HepG2 (cell line): ENCODE measurements at regions not wholly inside any gene's neighbourhood (a gene's known extent, or its start where the extent isn't known, plus 50 kb on each side); places are given as distances from the start of the nearest gene placed in this dataset.

Source experiments
- CTCF ChIP-seq: sonication (generic); formaldehyde crosslinking; IDR thresholded peaks from 2 replicates; pipeline ENCODE4 v1.5.0; 2020; ENCODE audit warnings: mild to moderate bottlenecking, missing genetic modification reagents, moderate library complexity
- KLF6 ChIP-seq: IDR thresholded peaks from 2 replicates; pipeline ENCODE4 v1.8.0; 2016; ENCODE audit warnings: missing biosample characterization, missing genetic modification reagents
- MAFK ChIP-seq, 2 experiments: IDR thresholded peaks in 1 of 2; conservative IDR thresholded peaks in 1 of 2; 2 replicates each; pipeline ENCODE4 v1.6.1; 2011; ENCODE audit warnings: improper control_type of control experiment in 2 of 2, low read length in 2 of 2
- MYC ChIP-seq: sonication (generic); formaldehyde crosslinking; IDR thresholded peaks from 2 replicates; pipeline ENCODE4 v1.9.0; 2021; ENCODE audit warnings: missing genetic modification reagents, borderline replicate concordance
- POLR2A ChIP-seq, 2 experiments: IDR thresholded peaks; 2 replicates each; pipeline ENCODE4 v1.6.1; 2011; ENCODE audit warnings: low read depth in 2 of 2, low read length in 2 of 2, mild to moderate bottlenecking in 1 of 2, moderate library complexity in 1 of 2; ENCODE audit not compliant: insufficient read depth in 1 of 2
- RAD21 ChIP-seq: fragments of 450-650 bp; formaldehyde crosslinking; IDR thresholded peaks from 2 replicates; pipeline ENCODE4 v1.5.0; 2020; ENCODE audit warnings: mild to moderate bottlenecking
- XBP1 ChIP-seq: sonication (generic); formaldehyde crosslinking; IDR thresholded peaks from 2 replicates; pipeline ENCODE4 v1.5.0; 2020; ENCODE audit warnings: missing genetic modification reagents
- XRCC5 ChIP-seq: fragments of 200-400 bp; formaldehyde crosslinking; optimal IDR thresholded peaks from 2 replicates; pipeline ENCODE3; 2017; ENCODE audit warnings: mild to moderate bottlenecking, low read length
- ZFP36 ChIP-seq: fragments of 150-350 bp; IDR thresholded peaks from 2 replicates; pipeline ENCODE4 v1.6.1; 2018; ENCODE audit warnings: borderline replicate concordance, low read length, low read depth; ENCODE audit not compliant: partially characterized antibody
- ZNF3 ChIP-seq: IDR thresholded peaks from 2 replicates; pipeline ENCODE4 v1.7.0; 2017; ENCODE audit warnings: inconsistent platforms
- ZNF552 ChIP-seq: sonication (generic); formaldehyde crosslinking; IDR thresholded peaks from 2 replicates; pipeline ENCODE4 v1.9.0; 2022; ENCODE audit warnings: missing genetic modification reagents, mild to moderate bottlenecking, borderline replicate concordance
- TF ChIP-seq, protein P1 (sequence below): sonication (generic); formaldehyde crosslinking; IDR thresholded peaks from 2 replicates; pipeline ENCODE4 v1.8.1; 2023; ENCODE audit warnings: mild to moderate bottlenecking, moderate library complexity, missing genetic modification reagents
- TF ChIP-seq, protein P2 (sequence below): sonication (generic); formaldehyde crosslinking; IDR thresholded peaks from 2 replicates; pipeline ENCODE4 v1.8.0; 2022; ENCODE audit warnings: mild to moderate bottlenecking, missing genetic modification reagents; ENCODE audit not compliant: insufficient replicate concordance

GRCh38 chr5:2186472-2187015, 303.8 kb upstream of the IRX4 start:
- TF ChIP-seq, protein P1, sequence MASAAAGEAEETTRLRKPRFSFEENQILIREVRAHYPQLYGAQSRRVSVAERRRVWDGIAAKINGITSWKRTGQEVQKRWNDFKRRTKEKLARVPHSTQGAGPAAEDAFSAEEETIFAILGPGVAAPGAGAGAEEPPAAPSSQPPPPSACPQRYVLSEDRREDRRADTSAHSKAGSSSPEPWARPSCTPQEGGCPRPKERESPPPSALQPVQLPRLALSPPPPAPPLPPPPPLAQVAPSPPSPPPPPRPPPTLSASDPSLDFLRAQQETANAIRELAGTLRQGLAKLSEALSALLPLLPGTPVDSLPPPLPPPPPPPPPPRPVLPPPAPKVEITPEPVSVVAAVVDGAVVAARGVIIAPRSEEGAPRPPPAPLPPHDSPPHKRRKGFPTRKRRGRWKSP (CRISPR knock-in tag) = no peak
- TF ChIP-seq KLF6 (CRISPR knock-in tag) (no peak), ZFP36 (no peak), RAD21 (CRISPR knock-in tag) (no peak), POLR2A (IDR thresholded peaks at IDR 0.05; ENCODE audit: insufficient read depth in 1 of 2, low read depth in 2 of 2, low read length in 2 of 2) (no peak), XBP1 (CRISPR knock-in tag) (no peak), CTCF (CRISPR knock-in tag) (no peak), ZNF552 (CRISPR knock-in tag) (no peak), MYC (CRISPR knock-in tag) (no peak), XRCC5 (no peak), ZNF3 (CRISPR knock-in tag) (no peak), MAFK (conservative IDR thresholded peaks at IDR 0.05 in 1 of 2, IDR thresholded peaks at IDR 0.05 in 1 of 2; ENCODE audit: low read length in 2 of 2) (no peak)
- TF ChIP-seq, protein P2, sequence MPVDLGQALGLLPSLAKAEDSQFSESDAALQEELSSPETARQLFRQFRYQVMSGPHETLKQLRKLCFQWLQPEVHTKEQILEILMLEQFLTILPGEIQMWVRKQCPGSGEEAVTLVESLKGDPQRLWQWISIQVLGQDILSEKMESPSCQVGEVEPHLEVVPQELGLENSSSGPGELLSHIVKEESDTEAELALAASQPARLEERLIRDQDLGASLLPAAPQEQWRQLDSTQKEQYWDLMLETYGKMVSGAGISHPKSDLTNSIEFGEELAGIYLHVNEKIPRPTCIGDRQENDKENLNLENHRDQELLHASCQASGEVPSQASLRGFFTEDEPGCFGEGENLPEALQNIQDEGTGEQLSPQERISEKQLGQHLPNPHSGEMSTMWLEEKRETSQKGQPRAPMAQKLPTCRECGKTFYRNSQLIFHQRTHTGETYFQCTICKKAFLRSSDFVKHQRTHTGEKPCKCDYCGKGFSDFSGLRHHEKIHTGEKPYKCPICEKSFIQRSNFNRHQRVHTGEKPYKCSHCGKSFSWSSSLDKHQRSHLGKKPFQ = no peak
